ENCODE measurements at regions not wholly inside any gene's neighbourhood (a gene's known extent, or its start where the extent isn't known, plus 50 kb on each side); places are given as distances from the start of the nearest gene placed in this dataset.

DNA sequence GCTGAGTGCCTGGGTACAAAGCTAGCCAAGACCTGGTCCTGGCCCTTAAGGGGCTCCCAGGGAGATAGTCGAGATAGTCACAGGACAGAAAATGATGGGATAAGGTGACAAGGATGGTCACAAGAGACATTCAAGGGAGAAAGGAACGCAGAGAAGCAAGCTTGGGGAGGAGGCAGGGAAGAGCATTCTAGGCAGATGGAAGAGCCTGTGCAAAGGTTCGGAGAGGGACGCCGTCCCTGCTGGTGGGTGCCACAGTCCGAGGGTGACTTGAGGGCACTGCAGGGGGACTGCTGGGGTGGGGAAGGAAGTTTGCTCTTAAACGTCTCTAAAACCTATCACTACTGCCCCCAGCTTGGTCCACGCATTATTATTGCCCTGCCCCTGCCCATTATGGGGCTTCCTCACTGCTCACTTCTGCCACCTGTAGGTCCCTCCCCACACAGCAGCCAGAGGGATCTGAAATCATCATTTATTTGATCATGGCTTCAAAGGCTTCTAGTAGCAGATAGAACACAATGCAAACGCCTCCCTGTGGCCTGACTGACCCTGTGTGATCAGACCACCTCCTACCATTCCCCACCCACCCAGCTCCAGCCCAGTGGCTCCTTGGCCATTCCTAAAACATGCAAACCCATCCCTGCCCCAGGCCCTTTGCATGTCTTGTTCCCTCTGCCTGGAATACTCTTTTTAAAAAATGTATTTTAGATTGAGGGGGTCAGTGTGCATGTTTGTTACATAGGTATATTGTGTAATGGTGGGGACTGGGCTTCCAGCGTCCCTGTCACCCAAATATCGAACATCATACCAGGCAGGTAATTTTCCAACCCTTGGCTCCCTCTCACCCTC, 60.3 kb downstream of the RMI2 start:
- no peak overlapping the region for H3K4me3 ChIP-seq (replicated peaks in 1 of 2; ENCODE audit: low read depth in 2 of 2, low read length in 2 of 2)
- TF ChIP-seq, protein P1, sequence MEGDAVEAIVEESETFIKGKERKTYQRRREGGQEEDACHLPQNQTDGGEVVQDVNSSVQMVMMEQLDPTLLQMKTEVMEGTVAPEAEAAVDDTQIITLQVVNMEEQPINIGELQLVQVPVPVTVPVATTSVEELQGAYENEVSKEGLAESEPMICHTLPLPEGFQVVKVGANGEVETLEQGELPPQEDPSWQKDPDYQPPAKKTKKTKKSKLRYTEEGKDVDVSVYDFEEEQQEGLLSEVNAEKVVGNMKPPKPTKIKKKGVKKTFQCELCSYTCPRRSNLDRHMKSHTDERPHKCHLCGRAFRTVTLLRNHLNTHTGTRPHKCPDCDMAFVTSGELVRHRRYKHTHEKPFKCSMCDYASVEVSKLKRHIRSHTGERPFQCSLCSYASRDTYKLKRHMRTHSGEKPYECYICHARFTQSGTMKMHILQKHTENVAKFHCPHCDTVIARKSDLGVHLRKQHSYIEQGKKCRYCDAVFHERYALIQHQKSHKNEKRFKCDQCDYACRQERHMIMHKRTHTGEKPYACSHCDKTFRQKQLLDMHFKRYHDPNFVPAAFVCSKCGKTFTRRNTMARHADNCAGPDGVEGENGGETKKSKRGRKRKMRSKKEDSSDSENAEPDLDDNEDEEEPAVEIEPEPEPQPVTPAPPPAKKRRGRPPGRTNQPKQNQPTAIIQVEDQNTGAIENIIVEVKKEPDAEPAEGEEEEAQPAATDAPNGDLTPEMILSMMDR (IDR thresholded peaks at IDR 0.05; ENCODE audit: low read depth, low read length), result peak; percentile 80
- DNase-seq (ENCODE audit: low read depth in 2 of 2), result peak; percentile 31 to 39

DNA sequence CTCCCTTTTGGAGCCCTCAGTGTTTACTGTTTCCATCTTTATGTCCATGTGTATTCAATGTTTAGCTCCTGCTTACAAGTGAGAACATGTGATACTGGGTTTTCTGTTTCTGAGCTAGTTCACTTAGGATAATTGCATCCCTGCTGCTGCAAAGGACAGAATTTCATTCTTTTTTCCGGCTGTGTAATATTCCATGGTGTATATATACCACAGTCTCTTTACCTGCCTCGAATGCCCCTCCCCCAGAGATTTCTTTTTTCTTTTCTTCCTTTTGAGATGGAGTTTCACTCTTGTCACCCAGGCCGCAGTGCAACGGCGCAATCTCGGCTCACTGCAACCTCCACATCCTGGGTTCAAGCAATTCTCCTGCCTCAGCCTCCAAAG, 60.9 kb downstream of the RMI2 start:
- H3K4me3 ChIP-seq (replicated peaks in 1 of 2; ENCODE audit: low read depth in 2 of 2, low read length in 2 of 2), result no peak overlapping the region
- DNase-seq (ENCODE audit: low read depth in 2 of 2), result no peak
- TF ChIP-seq, protein P1 (IDR thresholded peaks at IDR 0.05; ENCODE audit: low read depth, low read length), result no peak

DNA sequence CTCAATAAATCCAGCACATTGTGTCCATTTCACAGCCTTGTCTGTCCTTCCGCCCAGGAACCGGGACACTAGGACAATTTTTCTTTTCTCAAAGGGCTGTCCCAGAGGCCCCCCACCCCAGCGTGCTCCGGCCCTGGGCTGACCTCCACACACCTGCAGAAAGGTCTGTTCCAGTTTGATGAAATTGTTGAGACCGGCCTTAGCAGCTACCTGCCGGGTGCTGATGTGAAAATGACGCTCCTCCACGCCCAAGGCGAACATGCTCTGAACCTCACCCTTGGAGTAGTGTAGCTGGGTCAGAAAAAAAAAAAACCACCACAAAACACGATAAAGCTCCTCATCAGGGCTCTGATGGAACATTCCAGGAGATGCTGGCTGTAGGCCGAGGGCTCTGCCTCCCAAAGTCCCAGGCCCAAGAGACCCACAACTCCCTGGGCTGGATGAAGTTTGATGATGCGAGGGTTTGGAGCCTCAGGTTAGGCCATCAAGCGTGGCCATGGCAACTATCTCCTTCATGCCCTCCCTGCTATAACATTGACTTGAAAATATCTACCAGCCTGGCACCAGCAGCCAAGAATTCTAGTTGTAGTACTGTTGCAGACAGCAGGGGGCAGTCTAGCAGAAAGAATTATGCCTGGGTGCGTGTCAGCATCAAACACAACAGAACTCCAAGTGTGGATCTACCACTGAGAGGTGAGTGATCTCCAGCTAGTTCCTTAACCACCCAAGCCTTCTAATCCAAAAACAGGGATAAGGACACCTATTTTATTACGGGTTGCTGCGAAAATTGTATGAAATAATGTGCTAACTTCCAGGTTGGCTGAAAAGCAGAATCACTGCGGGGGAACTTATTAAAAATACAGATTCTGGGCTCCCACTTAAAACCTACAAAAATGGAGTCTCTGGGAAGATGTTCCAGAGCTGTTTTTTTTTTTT, 62.1 kb downstream of the RMI2 start:
- peak; percentile 83 to 84 for DNase-seq (ENCODE audit: low read depth in 2 of 2)
- TF ChIP-seq, protein P1 (IDR thresholded peaks at IDR 0.05; ENCODE audit: low read depth, low read length), result peak; percentile 72
- no peak overlapping the region for H3K4me3 ChIP-seq (replicated peaks in 1 of 2; ENCODE audit: low read depth in 2 of 2, low read length in 2 of 2)

DNA sequence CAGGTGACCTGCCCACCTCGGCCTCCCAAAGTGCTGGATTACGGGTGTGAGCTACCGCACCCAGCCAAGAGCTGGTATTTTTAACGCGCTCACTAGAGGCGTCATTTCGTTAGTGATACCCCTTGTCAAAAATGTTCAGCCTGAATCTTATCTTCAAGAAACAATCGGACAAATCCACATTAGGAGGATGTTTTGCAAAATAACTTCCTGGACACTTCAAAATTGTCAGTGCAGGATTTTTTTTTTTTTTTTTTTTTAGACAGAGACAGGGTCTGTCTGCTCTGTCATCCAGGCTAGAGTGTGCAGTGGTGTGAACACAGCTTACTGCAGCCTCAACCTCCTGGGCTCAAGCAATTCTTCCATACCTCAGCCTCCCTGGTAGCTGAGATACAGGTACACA, 63.0 kb downstream of the RMI2 start:
- no peak for DNase-seq (ENCODE audit: low read depth in 2 of 2)
- no peak overlapping the region for H3K4me3 ChIP-seq (replicated peaks in 1 of 2; ENCODE audit: low read depth in 2 of 2, low read length in 2 of 2)
- TF ChIP-seq, protein P1 (IDR thresholded peaks at IDR 0.05; ENCODE audit: low read depth, low read length), result no peak

DNA sequence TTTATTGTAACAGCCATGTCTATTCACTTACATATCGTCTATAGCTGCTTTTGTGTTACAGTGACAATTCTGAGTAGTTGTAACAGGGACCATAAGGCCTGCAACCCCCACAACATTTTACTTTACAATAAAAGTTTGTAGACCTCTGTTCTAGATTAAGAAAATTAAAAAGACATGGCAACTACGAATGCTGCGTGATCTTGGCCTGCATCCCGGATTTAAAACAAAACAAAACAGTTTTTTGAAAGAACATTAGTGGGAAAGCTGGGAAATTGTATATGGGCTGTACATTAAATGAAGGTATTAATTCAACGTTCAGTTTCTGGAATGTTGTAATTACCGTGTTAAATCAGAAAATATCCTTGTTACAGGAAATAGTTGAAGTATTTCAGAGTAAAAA, 64.1 kb downstream of the RMI2 start:
- TF ChIP-seq, protein P1 (IDR thresholded peaks at IDR 0.05; ENCODE audit: low read depth, low read length), result no peak
- H3K4me3 ChIP-seq (replicated peaks in 1 of 2; ENCODE audit: low read depth in 2 of 2, low read length in 2 of 2), result no peak overlapping the region
- peak in 1 of 2 donors; percentile 22 for DNase-seq (ENCODE audit: low read depth in 2 of 2)

DNA sequence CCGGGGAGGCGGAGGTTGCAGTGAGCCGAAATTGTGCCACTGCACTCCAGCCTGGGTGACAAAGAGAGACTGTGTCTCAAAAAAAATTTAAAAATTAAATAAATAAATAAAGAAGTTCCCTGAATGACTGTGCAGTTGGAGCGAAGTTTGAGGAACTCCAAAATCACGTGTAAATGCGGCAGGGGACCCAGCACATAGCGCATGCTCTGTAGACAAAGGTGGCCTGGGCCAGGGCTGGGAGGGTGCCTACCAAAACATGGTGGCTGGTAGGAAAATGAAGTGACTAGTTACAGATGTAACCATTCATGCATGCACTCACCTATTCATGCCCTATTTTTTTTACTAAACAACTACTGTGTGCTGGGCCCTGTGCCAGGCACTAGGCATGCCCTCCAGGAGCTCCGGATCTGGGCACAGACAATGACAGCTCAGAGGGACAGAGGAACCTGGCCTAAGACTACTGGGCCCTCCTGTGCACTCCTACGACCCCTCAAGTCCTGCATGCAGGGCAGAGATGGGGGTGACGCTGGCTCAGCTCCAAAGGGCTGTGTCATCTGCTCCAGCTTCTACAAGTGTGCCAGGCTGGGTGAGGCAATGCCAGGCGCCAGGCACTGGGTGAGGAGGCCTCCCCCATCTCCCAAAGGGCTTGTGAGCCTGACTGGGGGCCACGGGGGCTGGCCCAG, 65.3 kb downstream of the RMI2 start:
- peak in 1 of 2 donors; percentile 11 for DNase-seq (ENCODE audit: low read depth in 2 of 2)
- no peak overlapping the region for H3K4me3 ChIP-seq (replicated peaks in 1 of 2; ENCODE audit: low read depth in 2 of 2, low read length in 2 of 2)
- TF ChIP-seq, protein P1 (IDR thresholded peaks at IDR 0.05; ENCODE audit: low read depth, low read length), result no peak

All from cardiac fibroblast (primary cell).